HCT116 (cell line): ENCODE measurements at regions not wholly inside any gene's neighbourhood (a gene's known extent, or its start where the extent isn't known, plus 50 kb on each side); places are given as distances from the start of the nearest gene placed in this dataset.
A peak's percentile ranks its signal among the peaks of the same experiment; 100 is the strongest.

ENCODE experiments used
- ATAC-seq: fragments of 200-7000 bp; cut with Tn5 transposase; 2 replicates; pipeline ENCODE4 v1.9.1; 2020; ENCODE audit warnings: mild to moderate bottlenecking, moderate library complexity
- BruUV-seq: library from RNA; stranded (reverse); fragments of 400-500 nt; replicated peaks from 2 replicates; lab custom pipeline; 2021; lab: Mats Ljungman, UMichigan
- CTCF ChIA-PET: fragments of 300-600 bp; sonication (Branson Sonifier 250); formaldehyde crosslinking; loops from one replicate; lab custom pipeline; 2021; ENCODE audit warnings: antibody characterized with exemption; lab: Charles Lee
- POLR2A ChIA-PET: fragments of 300-600, 350-600 bp; sonication (Branson Sonifier 250); formaldehyde crosslinking; loops from one replicate; lab custom pipeline; 2021; ENCODE audit warnings: antibody characterized with exemption; lab: Charles Lee
- RAD21 ChIA-PET, 2 experiments: fragments of 300-600 bp; sonication (Branson Sonifier 250); formaldehyde crosslinking; loops; one replicate each; lab custom pipeline; 2023; ENCODE audit warnings: low total read pairs in 2 of 2; ENCODE audit not compliant: uncharacterized antibody in 2 of 2, unreplicated experiment in 2 of 2, low non-redundant PET in 1 of 2; lab: Charles Lee
- DNase-seq: peaks from one replicate; pipeline ENCODE4 v3.0.0-alpha.2; 2010; ENCODE audit warnings: low read depth, low spot score
- H2AFZ ChIP-seq: fragments of 200-600 bp; shearing (Covaris generic), sonication (generic); 2 replicates; pipeline ENCODE4 v1.6.1; 2017; ENCODE audit warnings: low read depth, mixed run types, mixed read lengths, antibody characterized with exemption, low read length; ENCODE audit not compliant: poor library complexity, severe bottlenecking
- H3K27ac ChIP-seq: 2 replicates; pipeline ENCODE4 v1.5.1; 2012; ENCODE audit warnings: low read depth, low read length
- H3K27me3 ChIP-seq: fragments of 200-600 bp; sonication (generic); 2 replicates; pipeline ENCODE4 v1.6.1; 2016; ENCODE audit warnings: mixed run types, low read length, mixed read lengths; ENCODE audit not compliant: insufficient read depth
- H3K36me3 ChIP-seq, 2 experiments: fragments of 200-500 bp in 1 of 2; fragments of 200-600 bp in 1 of 2; sonication (Bioruptor generic) in 1 of 2; sonication (generic) in 1 of 2; 2 replicates each; pipeline versions ENCODE4 v1.5.1 to v1.6.1; 2014 to 2016; ENCODE audit warnings: low read length in 2 of 2, inconsistent platforms in 1 of 2, mixed read lengths in 1 of 2, mixed run types in 1 of 2; ENCODE audit not compliant: insufficient read depth in 2 of 2, control insufficient read depth in 1 of 2
- H3K4me1 ChIP-seq, 2 experiments: fragments of 200-600 bp in 1 of 2; sonication (generic) in 1 of 2; 2 replicates each; pipeline versions ENCODE4 v1.5.1 to v1.6.1; 2012 to 2017; ENCODE audit warnings: low read length in 2 of 2, inconsistent platforms in 1 of 2, mild to moderate bottlenecking in 1 of 2, mixed read lengths in 1 of 2, mixed run types in 1 of 2, moderate library complexity in 1 of 2; ENCODE audit not compliant: insufficient read depth in 2 of 2, control insufficient read depth in 1 of 2
- H3K4me2 ChIP-seq: fragments of 200-600 bp; sonication (generic); 2 replicates; pipeline ENCODE4 v1.6.1; 2017; ENCODE audit warnings: mixed run types, low read length, mixed read lengths
- H3K4me3 ChIP-seq, 2 experiments: fragments of 200-600 bp in 1 of 2; sonication (generic) in 1 of 2; replicated peaks in 1 of 2; 2 replicates each; pipeline ENCODE4 v1.5.1; 2011 to 2016; ENCODE audit warnings: low read length in 2 of 2, control low read depth in 1 of 2, low read depth in 1 of 2, mild to moderate bottlenecking in 1 of 2, mixed read lengths in 1 of 2, mixed run types in 1 of 2
- H3K79me2 ChIP-seq: fragments of 200-600 bp; sonication (generic); 2 replicates; pipeline ENCODE4 v1.6.1; 2017; ENCODE audit warnings: mild to moderate bottlenecking, mixed run types, low read length, moderate library complexity, mixed read lengths; ENCODE audit not compliant: insufficient read depth
- H3K9ac ChIP-seq: fragments of 200-600 bp; sonication (generic); 2 replicates; pipeline ENCODE4 v1.6.1; 2016; ENCODE audit warnings: low read length, mixed read lengths
- H3K9me2 ChIP-seq: fragments of 200-600 bp; sonication (generic), shearing (Covaris generic); 2 replicates; pipeline ENCODE4 v1.6.1; 2017; ENCODE audit warnings: mixed run types, mild to moderate bottlenecking, moderate library complexity; ENCODE audit not compliant: insufficient read depth
- H3K9me3 ChIP-seq, 2 experiments: fragments of 200-500 bp in 1 of 2; fragments of 200-600 bp in 1 of 2; sonication (Bioruptor generic) in 1 of 2; sonication (generic) in 1 of 2; 2 replicates each; pipeline ENCODE4 v1.6.1; 2014 to 2017; ENCODE audit warnings: low read length in 2 of 2, mixed read lengths in 2 of 2, inconsistent platforms in 1 of 2, low read depth in 1 of 2, mild to moderate bottlenecking in 1 of 2, mixed run types in 1 of 2, moderate library complexity in 1 of 2; ENCODE audit not compliant: control insufficient read depth in 1 of 2, insufficient read depth in 1 of 2
- H4K20me1 ChIP-seq: fragments of 200-600 bp; sonication (generic), shearing (Covaris generic); 2 replicates; pipeline ENCODE4 v1.6.1; 2017; ENCODE audit warnings: mixed run types, mild to moderate bottlenecking, moderate library complexity; ENCODE audit not compliant: insufficient read depth
- ATF3 ChIP-seq: IDR thresholded peaks from 2 replicates; pipeline ENCODE4 v1.6.1; 2012
- CBX3 ChIP-seq: IDR thresholded peaks from 2 replicates; pipeline ENCODE4 v1.6.1; 2012; ENCODE audit warnings: low read depth
- ELF1 ChIP-seq: IDR thresholded peaks from 2 replicates; pipeline ENCODE4 v1.6.1; 2012; ENCODE audit warnings: low read depth, borderline replicate concordance
- EZH2 ChIP-seq: fragments of 200-600 bp; sonication (generic); IDR thresholded peaks from 2 replicates; pipeline ENCODE4 v1.6.1; 2017; ENCODE audit warnings: antibody characterized with exemption, mixed run types
- EZH2phosphoT487 ChIP-seq: fragments of 200-600 bp; IDR thresholded peaks from 2 replicates; pipeline ENCODE4 v1.6.1; 2018; ENCODE audit warnings: antibody characterized with exemption, borderline replicate concordance
- FOSL1 ChIP-seq: IDR thresholded peaks from 2 replicates; pipeline ENCODE4 v1.6.1; 2012; ENCODE audit warnings: low read depth
- JUND ChIP-seq: IDR thresholded peaks from 2 replicates; pipeline ENCODE4 v1.6.1; 2012
- POLR2AphosphoS5 ChIP-seq: IDR thresholded peaks from 2 replicates; pipeline ENCODE4 v1.6.1; 2011; ENCODE audit warnings: mild to moderate bottlenecking, low read depth, low read length, moderate library complexity
- RAD21 ChIP-seq: IDR thresholded peaks from 2 replicates; pipeline ENCODE4 v1.6.1; 2012; ENCODE audit warnings: low read depth, mild to moderate bottlenecking
- ZFX ChIP-seq: fragments of 450-650 bp; IDR thresholded peaks from 2 replicates; pipeline ENCODE4 v1.6.1; 2017
- intact Hi-C: fragments of 100-400 bp; cut with micrococcal nuclease; formaldehyde crosslinking; loops from 2 replicates; pipeline ENCODE4 v1.10.0; 2022
- TF ChIP-seq, protein P1 (sequence below), 3 experiments: fragments of 200-600 bp in 1 of 3; sonication (generic) in 1 of 3; IDR thresholded peaks in 2 of 3; conservative IDR thresholded peaks in 1 of 3; 2 replicates each; pipeline ENCODE4 v1.5.1; 2012 to 2017; ENCODE audit warnings: low read depth in 2 of 3, low read length in 2 of 3, antibody characterized with exemption in 1 of 3, borderline replicate concordance in 1 of 3, control low read depth in 1 of 3, mild to moderate bottlenecking in 1 of 3, mixed read lengths in 1 of 3, mixed run types in 1 of 3, moderate library complexity in 1 of 3; ENCODE audit not compliant: insufficient read depth in 1 of 3
- TF ChIP-seq, protein P2 (sequence below): IDR thresholded peaks from 2 replicates; pipeline ENCODE4 v1.6.1; 2012; ENCODE audit warnings: low read depth

GRCh38 chr21:35398346-35398982 is 349.4 kb upstream of the RUNX1 start:
- Histone ChIP-seq H3K36me3 (no peaks in the 10 kb centered on the region), H3K79me2 (no peaks in the 10 kb centered on the region), H3K4me2 (peak overlapping the region; percentile 23; the same call in 1 of the 2 replicates), H3K9me3 (no peaks in the 10 kb centered on the region), H3K4me1 (peaks cover 6 to 29% of the 10 kb centered on the region in 2 experiments; a peak in 3 of 4 replicates), H3K4me3 (no peak overlapping the region), H4K20me1 (no peaks in the 10 kb centered on the region), H3K9me2 (no peaks in the 10 kb centered on the region), H2AFZ (peak overlapping the region; percentile 29), H3K27ac (no peak overlapping the region), H3K9ac (no peak overlapping the region), H3K27me3 (no peaks in the 10 kb centered on the region)
- ATAC-seq (no peak), DNase-seq (no peak)
- ChIA-PET RAD21 (interaction anchor here in 1 of 2 experiments (1.8 kb wide), 1 partner anchor 653 kb away, joined by 4 read pairs; no protein-coding TSS in a partner anchor), POLR2A (no interaction called here), CTCF (interaction anchor here (1.0 to 1.2 kb wide), 2 partner anchors 509 to 653 kb away, joined by 4 to 6 read pairs; no protein-coding TSS in a partner anchor)
- TF ChIP-seq ELF1 (no peak), POLR2AphosphoS5 (no peak), CBX3 (no peak), ZFX (no peak), EZH2 (no peak)
- BruUV-seq = no TSS peak
- intact Hi-C loops = no loop called here

- RAD21 ChIA-PET = no interaction called here
- Histone ChIP-seq H3K4me1 (peaks cover 6 to 29% of the 10 kb centered on the region in 2 experiments; a peak in 3 of 4 replicates), H3K4me2 (no peak overlapping the region), H3K79me2 (no peaks in the 10 kb centered on the region), H4K20me1 (no peaks in the 10 kb centered on the region), H3K27ac (no peak overlapping the region), H3K9me3 (no peaks in the 10 kb centered on the region), H3K9me2 (no peaks in the 10 kb centered on the region), H2AFZ (no peak overlapping the region), H3K4me3 (no peak overlapping the region), H3K9ac (no peak overlapping the region), H3K27me3 (no peaks in the 10 kb centered on the region), H3K36me3 (no peaks in the 10 kb centered on the region)
- CTCF ChIA-PET = interaction anchor here (1.0 to 1.2 kb wide), 2 partner anchors 508 to 652 kb away, joined by 4 to 6 read pairs; no protein-coding TSS in a partner anchor
- intact Hi-C loops = no loop called here
- ATAC-seq (no peak), DNase-seq (no peak)
- POLR2A ChIA-PET = no interaction called here
- no TSS peak for BruUV-seq
- TF ChIP-seq ATF3 (no peak), JUND (no peak), RAD21 (no peak), POLR2AphosphoS5 (no peak), FOSL1 (no peak), EZH2phosphoT487 (no peak)
- TF ChIP-seq, protein P1, sequence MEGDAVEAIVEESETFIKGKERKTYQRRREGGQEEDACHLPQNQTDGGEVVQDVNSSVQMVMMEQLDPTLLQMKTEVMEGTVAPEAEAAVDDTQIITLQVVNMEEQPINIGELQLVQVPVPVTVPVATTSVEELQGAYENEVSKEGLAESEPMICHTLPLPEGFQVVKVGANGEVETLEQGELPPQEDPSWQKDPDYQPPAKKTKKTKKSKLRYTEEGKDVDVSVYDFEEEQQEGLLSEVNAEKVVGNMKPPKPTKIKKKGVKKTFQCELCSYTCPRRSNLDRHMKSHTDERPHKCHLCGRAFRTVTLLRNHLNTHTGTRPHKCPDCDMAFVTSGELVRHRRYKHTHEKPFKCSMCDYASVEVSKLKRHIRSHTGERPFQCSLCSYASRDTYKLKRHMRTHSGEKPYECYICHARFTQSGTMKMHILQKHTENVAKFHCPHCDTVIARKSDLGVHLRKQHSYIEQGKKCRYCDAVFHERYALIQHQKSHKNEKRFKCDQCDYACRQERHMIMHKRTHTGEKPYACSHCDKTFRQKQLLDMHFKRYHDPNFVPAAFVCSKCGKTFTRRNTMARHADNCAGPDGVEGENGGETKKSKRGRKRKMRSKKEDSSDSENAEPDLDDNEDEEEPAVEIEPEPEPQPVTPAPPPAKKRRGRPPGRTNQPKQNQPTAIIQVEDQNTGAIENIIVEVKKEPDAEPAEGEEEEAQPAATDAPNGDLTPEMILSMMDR (IDR thresholded peaks at IDR 0.05 in 2 of 3, conservative IDR thresholded peaks at IDR 0.05 in 1 of 3; ENCODE audit: borderline replicate concordance in 1 of 3, insufficient read depth in 1 of 3, low read depth in 2 of 3, low read length in 2 of 3) = no peak
- TF ChIP-seq, protein P2, sequence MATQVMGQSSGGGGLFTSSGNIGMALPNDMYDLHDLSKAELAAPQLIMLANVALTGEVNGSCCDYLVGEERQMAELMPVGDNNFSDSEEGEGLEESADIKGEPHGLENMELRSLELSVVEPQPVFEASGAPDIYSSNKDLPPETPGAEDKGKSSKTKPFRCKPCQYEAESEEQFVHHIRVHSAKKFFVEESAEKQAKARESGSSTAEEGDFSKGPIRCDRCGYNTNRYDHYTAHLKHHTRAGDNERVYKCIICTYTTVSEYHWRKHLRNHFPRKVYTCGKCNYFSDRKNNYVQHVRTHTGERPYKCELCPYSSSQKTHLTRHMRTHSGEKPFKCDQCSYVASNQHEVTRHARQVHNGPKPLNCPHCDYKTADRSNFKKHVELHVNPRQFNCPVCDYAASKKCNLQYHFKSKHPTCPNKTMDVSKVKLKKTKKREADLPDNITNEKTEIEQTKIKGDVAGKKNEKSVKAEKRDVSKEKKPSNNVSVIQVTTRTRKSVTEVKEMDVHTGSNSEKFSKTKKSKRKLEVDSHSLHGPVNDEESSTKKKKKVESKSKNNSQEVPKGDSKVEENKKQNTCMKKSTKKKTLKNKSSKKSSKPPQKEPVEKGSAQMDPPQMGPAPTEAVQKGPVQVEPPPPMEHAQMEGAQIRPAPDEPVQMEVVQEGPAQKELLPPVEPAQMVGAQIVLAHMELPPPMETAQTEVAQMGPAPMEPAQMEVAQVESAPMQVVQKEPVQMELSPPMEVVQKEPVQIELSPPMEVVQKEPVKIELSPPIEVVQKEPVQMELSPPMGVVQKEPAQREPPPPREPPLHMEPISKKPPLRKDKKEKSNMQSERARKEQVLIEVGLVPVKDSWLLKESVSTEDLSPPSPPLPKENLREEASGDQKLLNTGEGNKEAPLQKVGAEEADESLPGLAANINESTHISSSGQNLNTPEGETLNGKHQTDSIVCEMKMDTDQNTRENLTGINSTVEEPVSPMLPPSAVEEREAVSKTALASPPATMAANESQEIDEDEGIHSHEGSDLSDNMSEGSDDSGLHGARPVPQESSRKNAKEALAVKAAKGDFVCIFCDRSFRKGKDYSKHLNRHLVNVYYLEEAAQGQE = no peak
These were observed 348.7 kb upstream of the RUNX1 start for GRCh38 chr21:35397781-35398180.
